ENCODE measurements at regions not wholly inside any gene's neighbourhood (a gene's known extent, or its start where the extent isn't known, plus 50 kb on each side); places are given as distances from the start of the nearest gene placed in this dataset.

- ChIA-PET POLR2A (no interaction called here), CTCF (no interaction called here)
- Histone ChIP-seq H3K27ac (ENCODE audit: extremely low read depth, low read depth, low read length) (no peak overlapping the region), H3K4me1 (ENCODE audit: control insufficient read depth, insufficient read depth, low read length) (no peaks in the 10 kb centered on the region), H3K4me3 (ENCODE audit: low read depth, low read length) (no peak overlapping the region), H3K9me3 (ENCODE audit: control insufficient read depth, insufficient read depth, low read depth, low read length) (no peaks in the 10 kb centered on the region), H3K36me3 (ENCODE audit: control insufficient read depth in 2 of 2, insufficient read depth in 1 of 2, low read length in 2 of 2) (no peaks in the 10 kb centered on the region)
- TF ChIP-seq ZNF768 (tag by site-specific recombination; IDR thresholded peaks at IDR 0.05) (no peak), PRDM10 (tag by site-specific recombination; IDR thresholded peaks at IDR 0.05) (no peak), ZNF660 (tag by site-specific recombination; IDR thresholded peaks at IDR 0.05) (no peak), ZNF677 (tag by site-specific recombination; IDR thresholded peaks at IDR 0.05) (no peak), ZNF292 (tag by site-specific recombination; IDR thresholded peaks at IDR 0.05; ENCODE audit: borderline replicate concordance, low read depth) (no peak), KLF16 (tag by site-specific recombination; IDR thresholded peaks at IDR 0.05) (no peak), SCRT2 (tag by site-specific recombination; IDR thresholded peaks at IDR 0.05) (no peak), ZNF707 (tag by site-specific recombination; IDR thresholded peaks at IDR 0.05) (no peak), ZNF488 (tag by site-specific recombination; IDR thresholded peaks at IDR 0.05) (no peak)
These were observed 372.3 kb downstream of the TFEC start for GRCh38 chr7:115658223-115658622.

- Histone ChIP-seq H3K27ac (ENCODE audit: extremely low read depth, low read depth, low read length) (no peak overlapping the region), H3K36me3 (ENCODE audit: control insufficient read depth in 2 of 2, insufficient read depth in 1 of 2, low read length in 2 of 2) (no peaks in the 10 kb centered on the region), H3K4me3 (ENCODE audit: low read depth, low read length) (no peak overlapping the region), H3K4me1 (ENCODE audit: control insufficient read depth, insufficient read depth, low read length) (no peaks in the 10 kb centered on the region), H3K9me3 (ENCODE audit: control insufficient read depth, insufficient read depth, low read depth, low read length) (no peaks in the 10 kb centered on the region)
- ChIA-PET POLR2A (no interaction called here), CTCF (no interaction called here)
- TF ChIP-seq PATZ1 (tag by site-specific recombination; IDR thresholded peaks at IDR 0.05) (no peak), ZNF548 (tag by site-specific recombination; IDR thresholded peaks at IDR 0.05) (no peak), KLF7 (tag by site-specific recombination; IDR thresholded peaks at IDR 0.05; ENCODE audit: borderline replicate concordance) (no peak), ZNF148 (tag by site-specific recombination; IDR thresholded peaks at IDR 0.05; ENCODE audit: borderline replicate concordance) (no peak), ZFP41 (tag by site-specific recombination; IDR thresholded peaks at IDR 0.05; ENCODE audit: borderline replicate concordance) (no peak), ZBTB1 (tag by site-specific recombination; IDR thresholded peaks at IDR 0.05) (no peak), ZNF654 (tag by site-specific recombination; IDR thresholded peaks at IDR 0.05; ENCODE audit: low read depth) (no peak), ZNF645 (tag by site-specific recombination; IDR thresholded peaks at IDR 0.05) (no peak), KLF9 (tag by site-specific recombination; IDR thresholded peaks at IDR 0.05; ENCODE audit: low read depth) (no peak), ZNF324 (tag by site-specific recombination; IDR thresholded peaks at IDR 0.05) (no peak), ZBTB11 (tag by site-specific recombination; conservative IDR thresholded peaks at IDR 0.05; ENCODE audit: low read depth) (no peak)
These were observed 376.0 kb downstream of the TFEC start for GRCh38 chr7:115654384-115655214.
